GM23338 (cell line): ENCODE measurements at regions not wholly inside any gene's neighbourhood (a gene's known extent, or its start where the extent isn't known, plus 50 kb on each side); places are given as distances from the start of the nearest gene placed in this dataset.

Experiments
- ATAC-seq: fragments of 200-7000 bp; cut with Tn5 transposase; 3 replicates; pipeline ENCODE4 v1.9.1; 2020
- DNase-seq: peaks from one replicate; pipeline ENCODE4 v3.0.0-alpha.2; 2015; ENCODE audit warnings: low spot score
- H2AFZ ChIP-seq: fragments of 200-600 bp; sonication (generic); 2 replicates; pipeline ENCODE4 v1.8.0; 2016; ENCODE audit warnings: antibody characterized with exemption, mild to moderate bottlenecking, moderate library complexity
- H3F3A ChIP-seq: fragments of 200-600 bp; sonication (generic); replicated peaks from 2 replicates; pipeline ENCODE4 v1.8.0; 2017; ENCODE audit warnings: antibody characterized with exemption, mixed run types, low read depth
- H3K27ac ChIP-seq: fragments of 200-600 bp; sonication (generic); 2 replicates; pipeline ENCODE4 v1.6.1; 2016; ENCODE audit warnings: low read depth
- H3K27me3 ChIP-seq: fragments of 200-600 bp; sonication (generic); 2 replicates; pipeline ENCODE4 v1.8.0; 2016; ENCODE audit warnings: mild to moderate bottlenecking, mixed run types, moderate library complexity; ENCODE audit not compliant: insufficient read depth
- H3K36me3 ChIP-seq: fragments of 200-600 bp; sonication (generic); 2 replicates; pipeline ENCODE4 v1.8.0; 2016; ENCODE audit warnings: mild to moderate bottlenecking; ENCODE audit not compliant: insufficient read depth
- H3K4me1 ChIP-seq: fragments of 200-600 bp; sonication (generic); 2 replicates; pipeline ENCODE4 v1.8.0; 2016; ENCODE audit warnings: mild to moderate bottlenecking, moderate library complexity; ENCODE audit not compliant: insufficient read depth
- H3K4me2 ChIP-seq: fragments of 200-600 bp; sonication (generic); 2 replicates; pipeline ENCODE4 v1.7.1; 2017; ENCODE audit warnings: mixed run types
- H3K4me3 ChIP-seq: fragments of 200-600 bp; sonication (generic); 2 replicates; pipeline ENCODE4 v1.6.1; 2016; ENCODE audit warnings: mixed run types
- H3K79me2 ChIP-seq: fragments of 200-600 bp; sonication (generic); replicated peaks from 2 replicates; pipeline ENCODE4 v1.8.0; 2017; ENCODE audit warnings: mild to moderate bottlenecking; ENCODE audit not compliant: insufficient read depth
- H3K9me2 ChIP-seq: fragments of 200-600 bp; sonication (generic); 2 replicates; pipeline ENCODE4 v1.8.0; 2017; ENCODE audit not compliant: insufficient read depth
- H4K20me1 ChIP-seq: fragments of 200-600 bp; sonication (generic); replicated peaks from 2 replicates; pipeline ENCODE4 v1.8.0; 2017; ENCODE audit warnings: mild to moderate bottlenecking; ENCODE audit not compliant: insufficient read depth
- H3K27ac Mint-ChIP-seq: 2 replicates; pipeline ENCODE4 v1.8.0; 2020; ENCODE audit warnings: inconsistent platforms, mild to moderate bottlenecking, moderate library complexity, mixed read lengths
- H3K27me3 Mint-ChIP-seq: 3 replicates; pipeline ENCODE4 v1.8.0; 2022; ENCODE audit warnings: low read depth, mild to moderate bottlenecking, moderate library complexity, mixed read lengths, inconsistent platforms; ENCODE audit not compliant: insufficient read depth, poor library complexity
- H3K36me3 Mint-ChIP-seq: 3 replicates; pipeline ENCODE4 v1.8.0; 2021; ENCODE audit warnings: low read depth, mild to moderate bottlenecking, inconsistent platforms, moderate library complexity, mixed read lengths
- H3K4me1 Mint-ChIP-seq: 3 replicates; pipeline ENCODE4 v1.8.0; 2020; ENCODE audit warnings: mild to moderate bottlenecking, inconsistent platforms, mixed read lengths
- H3K4me3 Mint-ChIP-seq: 3 replicates; pipeline ENCODE4 v1.8.0; 2021; ENCODE audit warnings: moderate library complexity, mild to moderate bottlenecking, inconsistent platforms, mixed read lengths
- H3K9me3 Mint-ChIP-seq: 3 replicates; pipeline ENCODE4 v1.8.0; 2020; ENCODE audit warnings: moderate library complexity, mild to moderate bottlenecking, inconsistent platforms, mixed read lengths
- CREB1 ChIP-seq: fragments of 250-450 bp; sonication (Bioruptor Pico); IDR thresholded peaks from 2 replicates; pipeline ENCODE4 v1.5.0; 2020; ENCODE audit warnings: low read depth, mild to moderate bottlenecking, moderate library complexity
- CTCF ChIP-seq, 2 experiments: fragments of 200-600 bp in 1 of 2; sonication (generic) in 1 of 2; conservative IDR thresholded peaks; 2 replicates each; pipeline versions ENCODE4 v1.5.1 to v1.6.1; 2016 to 2017; ENCODE audit warnings: antibody characterized with exemption in 2 of 2, low read depth in 2 of 2, mild to moderate bottlenecking in 2 of 2, moderate library complexity in 1 of 2
- ETS1 ChIP-seq: IDR thresholded peaks from 2 replicates; pipeline ENCODE4 v1.6.1; 2016; ENCODE audit warnings: antibody characterized with exemption
- EZH2 ChIP-seq: fragments of 200-600 bp; sonication (generic); IDR thresholded peaks from one replicate; pipeline ENCODE4 v1.8.0; 2017; ENCODE audit warnings: antibody characterized with exemption, mild to moderate bottlenecking, low read depth; ENCODE audit not compliant: unreplicated experiment
- EZH2phosphoT487 ChIP-seq: fragments of 200-600 bp; sonication (generic); IDR thresholded peaks from one replicate; pipeline ENCODE4 v1.8.1; 2018; ENCODE audit warnings: antibody characterized with exemption; ENCODE audit not compliant: unreplicated experiment
- JUNB ChIP-seq: IDR thresholded peaks from one replicate; pipeline ENCODE4 v1.6.1; 2016; ENCODE audit warnings: antibody characterized with exemption; ENCODE audit not compliant: unreplicated experiment
- NANOG ChIP-seq: IDR thresholded peaks from 2 replicates; pipeline ENCODE4 v1.6.1; 2016; ENCODE audit warnings: antibody characterized with exemption, borderline replicate concordance
- POLR2AphosphoS5 ChIP-seq: IDR thresholded peaks from 2 replicates; pipeline ENCODE4 v1.6.1; 2016; ENCODE audit warnings: antibody characterized with exemption, low read depth
- REST ChIP-seq: IDR thresholded peaks from one replicate; pipeline ENCODE4 v1.6.1; 2018; ENCODE audit warnings: antibody characterized with exemption; ENCODE audit not compliant: unreplicated experiment
- STAT1 ChIP-seq: IDR thresholded peaks from one replicate; pipeline ENCODE4 v1.6.1; 2016; ENCODE audit warnings: antibody characterized with exemption; ENCODE audit not compliant: unreplicated experiment
- ZNF331 ChIP-seq: fragments of 250-450 bp; sonication (Bioruptor Pico); IDR thresholded peaks from 2 replicates; pipeline ENCODE4 v1.5.0; 2020; ENCODE audit warnings: low read depth, mild to moderate bottlenecking, moderate library complexity
- TF ChIP-seq, protein P1 (sequence below): fragments of 250-450 bp; sonication (Bioruptor Pico); IDR thresholded peaks from 2 replicates; pipeline ENCODE4 v1.5.0; 2020; ENCODE audit warnings: mild to moderate bottlenecking, moderate library complexity

DNA sequence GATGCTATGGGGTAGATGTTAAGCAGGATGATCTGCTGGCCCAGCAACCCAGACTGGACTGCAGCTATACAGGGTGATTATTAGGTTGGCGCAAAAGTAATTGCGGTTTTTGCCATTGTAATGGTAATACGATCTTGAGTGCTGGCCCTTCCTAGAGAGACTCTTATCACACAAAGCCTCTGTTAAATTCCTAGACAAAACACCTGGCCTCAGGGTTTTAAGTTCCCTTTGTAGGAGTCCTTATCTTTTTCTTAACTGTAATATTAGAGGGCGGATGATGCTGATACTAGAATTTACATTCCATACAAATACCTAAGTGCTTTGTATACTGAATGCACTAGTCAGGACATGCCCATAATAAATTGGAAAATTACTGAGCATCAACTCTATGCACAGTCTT, 222.2 kb downstream of the NDUFS4 start:
- Histone ChIP-seq H3K4me1 (peaks cover 7% of the 10 kb centered on the region), H3K27ac (no peak overlapping the region), H3K4me2 (no peak overlapping the region), H3K27me3 (no peaks in the 10 kb centered on the region), H3K4me3 (no peak overlapping the region), H4K20me1 (no peaks in the 10 kb centered on the region), H3K9me2 (peaks cover 2% of the 10 kb centered on the region; the same call in 1 of the 2 replicates), H2AFZ (0 out of 2 replicates have a peak overlapping the region, but pooled peaks have one; percentile 18), H3F3A (no peaks in the 10 kb centered on the region), H3K36me3 (no peaks in the 10 kb centered on the region), H3K79me2 (no peaks in the 10 kb centered on the region)
- ATAC-seq (no peak), DNase-seq (no peak)
- Mint-ChIP-seq H3K36me3 (peaks cover under 1% of the 10 kb centered on the region; the same call in 1 of the 3 replicates), H3K27ac (no peak overlapping the region), H3K4me1 (peaks cover 25% of the 10 kb centered on the region), H3K9me3 (peaks cover under 1% of the 10 kb centered on the region; the same call in 1 of the 3 replicates), H3K4me3 (no peak overlapping the region), H3K27me3 (peaks cover 5% of the 10 kb centered on the region)
- TF ChIP-seq CREB1 (CRISPR knock-in tag) (no peak), CTCF (conservative IDR thresholded peaks at IDR 0.05; ENCODE audit: low read depth in 2 of 2) (no peak), ETS1 (no peak), STAT1 (no peak), JUNB (no peak), EZH2 (no peak), REST (no peak), POLR2AphosphoS5 (no peak), NANOG (no peak), ZNF331 (CRISPR knock-in tag) (no peak), EZH2phosphoT487 (no peak)
- TF ChIP-seq, protein P1, sequence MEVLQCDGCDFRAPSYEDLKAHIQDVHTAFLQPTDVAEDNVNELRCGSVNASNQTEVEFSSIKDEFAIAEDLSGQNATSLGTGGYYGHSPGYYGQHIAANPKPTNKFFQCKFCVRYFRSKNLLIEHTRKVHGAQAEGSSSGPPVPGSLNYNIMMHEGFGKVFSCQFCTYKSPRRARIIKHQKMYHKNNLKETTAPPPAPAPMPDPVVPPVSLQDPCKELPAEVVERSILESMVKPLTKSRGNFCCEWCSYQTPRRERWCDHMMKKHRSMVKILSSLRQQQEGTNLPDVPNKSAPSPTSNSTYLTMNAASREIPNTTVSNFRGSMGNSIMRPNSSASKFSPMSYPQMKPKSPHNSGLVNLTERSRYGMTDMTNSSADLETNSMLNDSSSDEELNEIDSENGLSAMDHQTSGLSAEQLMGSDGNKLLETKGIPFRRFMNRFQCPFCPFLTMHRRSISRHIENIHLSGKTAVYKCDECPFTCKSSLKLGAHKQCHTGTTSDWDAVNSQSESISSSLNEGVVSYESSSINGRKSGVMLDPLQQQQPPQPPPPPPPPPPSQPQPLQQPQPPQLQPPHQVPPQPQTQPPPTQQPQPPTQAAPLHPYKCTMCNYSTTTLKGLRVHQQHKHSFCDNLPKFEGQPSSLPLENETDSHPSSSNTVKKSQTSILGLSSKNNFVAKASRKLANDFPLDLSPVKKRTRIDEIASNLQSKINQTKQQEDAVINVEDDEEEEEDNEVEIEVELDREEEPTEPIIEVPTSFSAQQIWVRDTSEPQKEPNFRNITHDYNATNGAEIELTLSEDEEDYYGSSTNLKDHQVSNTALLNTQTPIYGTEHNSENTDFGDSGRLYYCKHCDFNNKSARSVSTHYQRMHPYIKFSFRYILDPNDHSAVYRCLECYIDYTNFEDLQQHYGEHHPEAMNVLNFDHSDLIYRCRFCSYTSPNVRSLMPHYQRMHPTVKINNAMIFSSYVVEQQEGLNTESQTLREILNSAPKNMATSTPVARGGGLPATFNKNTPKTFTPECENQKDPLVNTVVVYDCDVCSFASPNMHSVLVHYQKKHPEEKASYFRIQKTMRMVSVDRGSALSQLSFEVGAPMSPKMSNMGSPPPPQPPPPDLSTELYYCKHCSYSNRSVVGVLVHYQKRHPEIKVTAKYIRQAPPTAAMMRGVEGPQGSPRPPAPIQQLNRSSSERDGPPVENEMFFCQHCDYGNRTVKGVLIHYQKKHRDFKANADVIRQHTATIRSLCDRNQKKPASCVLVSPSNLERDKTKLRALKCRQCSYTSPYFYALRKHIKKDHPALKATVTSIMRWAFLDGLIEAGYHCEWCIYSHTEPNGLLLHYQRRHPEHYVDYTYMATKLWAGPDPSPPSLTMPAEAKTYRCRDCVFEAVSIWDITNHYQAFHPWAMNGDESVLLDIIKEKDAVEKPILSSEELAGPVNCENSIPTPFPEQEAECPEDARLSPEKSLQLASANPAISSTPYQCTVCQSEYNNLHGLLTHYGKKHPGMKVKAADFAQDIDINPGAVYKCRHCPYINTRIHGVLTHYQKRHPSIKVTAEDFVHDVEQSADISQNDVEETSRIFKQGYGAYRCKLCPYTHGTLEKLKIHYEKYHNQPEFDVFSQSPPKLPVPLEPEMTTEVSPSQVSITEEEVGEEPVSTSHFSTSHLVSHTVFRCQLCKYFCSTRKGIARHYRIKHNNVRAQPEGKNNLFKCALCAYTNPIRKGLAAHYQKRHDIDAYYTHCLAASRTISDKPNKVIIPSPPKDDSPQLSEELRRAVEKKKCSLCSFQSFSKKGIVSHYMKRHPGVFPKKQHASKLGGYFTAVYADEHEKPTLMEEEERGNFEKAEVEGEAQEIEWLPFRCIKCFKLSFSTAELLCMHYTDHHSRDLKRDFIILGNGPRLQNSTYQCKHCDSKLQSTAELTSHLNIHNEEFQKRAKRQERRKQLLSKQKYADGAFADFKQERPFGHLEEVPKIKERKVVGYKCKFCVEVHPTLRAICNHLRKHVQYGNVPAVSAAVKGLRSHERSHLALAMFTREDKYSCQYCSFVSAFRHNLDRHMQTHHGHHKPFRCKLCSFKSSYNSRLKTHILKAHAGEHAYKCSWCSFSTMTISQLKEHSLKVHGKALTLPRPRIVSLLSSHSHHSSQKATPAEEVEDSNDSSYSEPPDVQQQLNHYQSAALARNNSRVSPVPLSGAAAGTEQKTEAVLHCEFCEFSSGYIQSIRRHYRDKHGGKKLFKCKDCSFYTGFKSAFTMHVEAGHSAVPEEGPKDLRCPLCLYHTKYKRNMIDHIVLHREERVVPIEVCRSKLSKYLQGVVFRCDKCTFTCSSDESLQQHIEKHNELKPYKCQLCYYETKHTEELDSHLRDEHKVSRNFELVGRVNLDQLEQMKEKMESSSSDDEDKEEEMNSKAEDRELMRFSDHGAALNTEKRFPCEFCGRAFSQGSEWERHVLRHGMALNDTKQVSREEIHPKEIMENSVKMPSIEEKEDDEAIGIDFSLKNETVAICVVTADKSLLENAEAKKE (CRISPR knock-in tag) = no peak
